ENCODE measurements at regions not wholly inside any gene's neighbourhood (a gene's known extent, or its start where the extent isn't known, plus 50 kb on each side); places are given as distances from the start of the nearest gene placed in this dataset.

GRCh38 chr7:32263611-32264010, 193.4 kb upstream of the PDE1C start:
- no peak for DNase-seq

GRCh38 chr7:32262315-32262714, 192.1 kb upstream of the PDE1C start:
- no peak for DNase-seq

GRCh38 chr7:32259931-32260596, 189.9 kb upstream of the PDE1C start:
- peak; percentile 87 for DNase-seq

GRCh38 chr7:32258265-32258664, 188.1 kb upstream of the PDE1C start:
- DNase-seq, result no peak

GRCh38 chr7:32257621-32258020, 187.4 kb upstream of the PDE1C start:
- DNase-seq, result no peak

GRCh38 chr7:32256811-32257210, 186.6 kb upstream of the PDE1C start:
- DNase-seq, result no peak

GRCh38 chr7:32256376-32256775, 186.2 kb upstream of the PDE1C start:
- no peak for DNase-seq

- DNase-seq, result no peak
Observed at GRCh38 chr7:32255036-32255435, 184.8 kb upstream of the PDE1C start.

DNA sequence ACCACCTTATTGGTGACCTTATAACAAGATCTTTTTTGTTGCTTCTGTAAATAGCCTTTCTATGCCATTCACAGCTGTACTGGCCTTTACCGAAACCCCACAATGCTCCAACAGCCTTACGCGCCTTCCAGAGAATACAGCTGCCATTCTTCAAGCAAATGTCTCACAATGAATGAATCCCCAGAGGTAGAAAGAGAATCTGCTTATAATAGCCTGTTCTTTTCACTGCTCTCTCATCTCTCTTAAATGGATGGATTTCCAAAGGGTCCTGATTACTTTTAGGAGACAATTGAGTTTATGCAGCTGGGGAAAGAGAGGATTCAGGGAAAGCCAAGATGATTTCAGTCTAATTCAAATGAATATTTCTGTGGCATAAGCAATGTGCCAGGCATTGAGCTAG, 183.1 kb upstream of the PDE1C start:
- DNase-seq, result no peak

DNA sequence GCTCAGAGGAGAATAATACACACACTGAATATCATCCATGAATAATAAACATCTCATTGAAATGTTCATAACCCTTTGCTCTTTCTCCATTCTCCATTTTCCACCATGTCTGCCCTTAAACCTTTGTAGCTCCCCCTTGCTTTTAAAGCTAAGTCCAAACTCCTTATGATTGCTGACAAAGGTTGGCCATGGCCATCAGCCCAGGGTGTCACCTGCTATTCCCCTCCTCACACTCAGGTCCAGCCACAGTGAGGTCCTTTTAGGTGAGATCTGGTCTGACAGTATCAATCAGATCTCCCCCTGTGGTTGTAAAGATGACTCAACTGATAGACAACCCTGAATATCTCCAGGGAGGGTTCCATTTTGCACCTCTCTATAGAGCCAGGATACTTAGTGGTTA, 181.5 kb upstream of the PDE1C start:
- no peak for DNase-seq

- no peak for DNase-seq
Observed at GRCh38 chr7:32250471-32251260, 180.5 kb upstream of the PDE1C start.

GRCh38 chr7:32250003-32250402, 179.8 kb upstream of the PDE1C start:
- no peak for DNase-seq

DNA sequence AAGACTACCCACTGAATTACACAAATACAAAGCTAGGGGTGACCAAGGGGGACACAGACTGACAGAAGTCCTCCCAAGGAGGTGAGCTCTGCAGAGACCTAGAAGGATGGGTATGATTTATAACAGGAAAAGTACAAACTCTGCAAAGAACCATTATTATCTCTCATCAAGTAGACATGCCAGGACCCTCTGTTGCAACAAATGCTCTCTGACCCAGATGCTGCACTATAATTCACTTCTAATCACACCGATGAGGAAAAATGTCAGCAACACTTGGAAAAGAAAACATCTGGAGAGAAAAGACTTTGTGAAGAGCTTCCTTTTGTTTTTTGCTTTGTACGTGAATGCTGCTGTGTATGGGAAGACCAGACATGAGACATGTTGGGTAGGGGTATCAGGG, 178.3 kb upstream of the PDE1C start:
- DNase-seq, result no peak

GRCh38 chr7:32244806-32245345, 174.7 kb upstream of the PDE1C start:
- DNase-seq, result no peak

- DNase-seq, result no peak
Observed at GRCh38 chr7:32243687-32244290, 173.6 kb upstream of the PDE1C start.

GRCh38 chr7:32242436-32242835, 172.2 kb upstream of the PDE1C start:
- DNase-seq, result no peak

GRCh38 chr7:32241636-32242035, 171.4 kb upstream of the PDE1C start:
- DNase-seq, result no peak

DNA sequence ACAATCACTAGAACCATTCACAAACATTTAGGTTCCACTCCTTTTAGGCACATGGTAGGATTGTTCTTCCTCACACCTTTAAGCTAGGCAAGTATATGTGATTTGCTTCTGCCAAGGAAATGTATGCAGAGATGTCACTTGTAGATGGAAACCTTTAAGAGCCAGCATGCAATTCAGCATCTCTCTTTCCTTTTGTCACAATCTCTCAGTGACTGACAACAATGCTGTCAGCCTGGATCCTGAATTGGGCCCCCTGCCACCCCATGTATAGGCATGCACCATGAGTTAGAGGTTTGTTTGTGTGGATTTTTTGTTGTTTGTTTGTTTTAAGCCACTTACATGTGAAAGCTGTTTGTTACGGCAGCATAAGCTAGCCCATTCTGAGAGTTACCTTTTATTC, 169.6 kb upstream of the PDE1C start:
- DNase-seq, result no peak

DNA sequence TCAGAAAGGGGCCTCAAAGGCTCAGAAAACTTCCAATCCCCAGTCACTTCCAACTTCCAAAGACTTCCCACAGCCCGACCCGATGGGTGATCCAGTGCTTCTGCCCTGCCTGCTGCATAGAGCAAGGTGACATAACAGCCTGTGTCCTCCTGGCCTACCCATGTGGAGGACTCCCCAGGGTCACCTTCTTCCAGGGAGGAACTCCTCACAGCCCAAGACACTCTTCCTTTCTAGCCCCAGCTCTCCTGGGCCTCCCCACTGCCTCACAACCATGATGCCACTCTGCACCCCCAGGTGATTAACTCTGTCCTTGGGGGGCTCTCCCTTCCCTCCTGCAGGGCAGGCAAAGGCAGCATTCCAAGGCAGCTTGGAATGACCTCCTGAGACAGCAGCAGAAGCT, 158.4 kb upstream of the PDE1C start:
- DNase-seq, result no peak

DNA sequence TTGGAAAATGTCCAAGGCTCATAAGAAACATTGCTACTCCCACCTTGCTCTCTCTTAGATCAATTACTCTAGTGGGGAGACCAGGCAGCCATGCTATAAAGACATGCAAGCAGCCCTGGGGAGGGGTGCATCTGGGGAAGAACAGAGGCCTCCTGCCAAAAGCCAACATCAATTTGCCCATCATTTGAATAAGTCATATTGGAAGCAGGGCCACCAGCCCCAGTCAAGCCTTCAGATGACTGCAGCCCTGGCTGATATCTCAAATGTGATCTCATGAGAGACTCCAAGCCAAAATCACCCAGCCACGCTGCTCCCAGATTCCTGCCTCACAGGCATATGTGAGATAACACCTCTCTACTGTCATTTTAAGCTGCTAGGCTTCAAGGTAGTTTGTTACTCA, 157.5 kb upstream of the PDE1C start:
- DNase-seq, result no peak

DNA sequence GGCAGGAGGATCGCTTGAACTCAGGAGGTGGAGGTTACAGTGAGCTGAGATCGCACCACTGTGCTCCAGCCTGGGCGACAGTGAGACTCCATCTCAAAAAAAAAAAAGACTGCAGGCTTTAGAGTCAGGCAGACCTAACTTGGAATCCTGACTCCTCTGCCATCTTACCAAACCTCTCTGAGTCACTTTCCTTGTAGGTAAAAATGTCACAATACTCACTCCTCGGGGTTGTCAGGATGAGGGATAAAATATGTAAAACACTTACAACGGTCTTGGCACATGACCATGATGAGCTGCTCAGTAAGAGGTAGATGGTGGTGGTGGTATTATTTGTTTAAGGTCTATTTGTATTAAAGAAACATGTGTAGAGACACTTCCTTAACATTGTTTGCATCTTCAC, 154.1 kb upstream of the PDE1C start:
- DNase-seq, result no peak

GRCh38 chr7:32223721-32224120, 153.5 kb upstream of the PDE1C start:
- no peak for DNase-seq

GRCh38 chr7:32223071-32223650, 153.0 kb upstream of the PDE1C start:
- no peak for DNase-seq
